Activated gamma-delta T cell treated with Interleukin-2 at 50 U/mL for 16 hours (primary cell): ENCODE measurements at regions not wholly inside any gene's neighbourhood (a gene's known extent, or its start where the extent isn't known, plus 50 kb on each side); places are given as distances from the start of the nearest gene placed in this dataset.
"Not testable (repeated sequence)": the region's sequence is repeated elsewhere in the genome, so short reads cannot be mapped to it uniquely, and the experiment has no call there.

Source experiments
- DNase-seq: peaks from one replicate; pipeline ENCODE4 v3.0.0-alpha.2; 2020

GRCh38 chr10:129057856-129058663 is 409.0 kb upstream of the MGMT start:
- peak; percentile 43 for DNase-seq

- no peak for DNase-seq
Measured at GRCh38 chr10:129058664-129059155, 408.3 kb upstream of the MGMT start.

- DNase-seq, result no peak
Measured at GRCh38 chr10:129059977-129060376, 407.1 kb upstream of the MGMT start.

- no peak for DNase-seq
Measured at GRCh38 chr10:129063212-129063611, 403.8 kb upstream of the MGMT start.

- DNase-seq, result no peak
Measured at GRCh38 chr10:129063877-129064276, 403.2 kb upstream of the MGMT start.

- not testable (repeated sequence) for DNase-seq
Measured at GRCh38 chr10:129066529-129066928, 400.5 kb upstream of the MGMT start.

- DNase-seq, result not testable (repeated sequence)
Measured at GRCh38 chr10:129071411-129071810, 395.6 kb upstream of the MGMT start.

- DNase-seq, result no peak
Measured at GRCh38 chr10:129074939-129075338, 392.1 kb upstream of the MGMT start.

- DNase-seq, result no peak
Measured at GRCh38 chr10:129075508-129075907, 391.5 kb upstream of the MGMT start.

- no peak for DNase-seq
Measured at GRCh38 chr10:129075927-129076326, 391.1 kb upstream of the MGMT start.

- DNase-seq, result no peak
Measured at GRCh38 chr10:129078346-129078745, 388.7 kb upstream of the MGMT start.

- DNase-seq, result no peak
Measured at GRCh38 chr10:129078746-129079145, 388.3 kb upstream of the MGMT start.

- no peak for DNase-seq
Measured at GRCh38 chr10:129079705-129080104, 387.3 kb upstream of the MGMT start.

GRCh38 chr10:129085811-129086210 is 381.2 kb upstream of the MGMT start:
- DNase-seq, result no peak

- DNase-seq, result no peak
Measured at GRCh38 chr10:129089341-129089740, 377.7 kb upstream of the MGMT start.

GRCh38 chr10:129090165-129090564 is 376.9 kb upstream of the MGMT start:
- DNase-seq, result no peak

- no peak for DNase-seq
Measured at GRCh38 chr10:129090618-129091366, 376.2 kb upstream of the MGMT start.

- DNase-seq, result no peak
Measured at GRCh38 chr10:129093641-129094040, 373.4 kb upstream of the MGMT start.

- DNase-seq, result no peak
Measured at GRCh38 chr10:129094233-129094632, 372.8 kb upstream of the MGMT start.

- DNase-seq, result no peak
Measured at GRCh38 chr10:129094861-129095260, 372.2 kb upstream of the MGMT start.

- DNase-seq, result no peak
Measured at GRCh38 chr10:129095680-129096064, 371.4 kb upstream of the MGMT start.

GRCh38 chr10:129096065-129096984 is 370.7 kb upstream of the MGMT start:
- DNase-seq, result no peak

GRCh38 chr10:129097776-129098330 is 369.2 kb upstream of the MGMT start:
- no peak for DNase-seq
